H1 (cell line): ENCODE measurements at regions not wholly inside any gene's neighbourhood (a gene's known extent, or its start where the extent isn't known, plus 50 kb on each side); places are given as distances from the start of the nearest gene placed in this dataset.

Experiments used
- CTCF ChIA-PET: fragments of 300-600 bp; sonication (Branson Sonifier 250); formaldehyde crosslinking; loops from one replicate; lab custom pipeline; 2021; ENCODE audit not compliant: partially characterized antibody; lab: Charles Lee
- POLR2A ChIA-PET: fragments of 300-600 bp; sonication (Branson Sonifier 250); formaldehyde crosslinking; loops from one replicate; lab custom pipeline; 2021; ENCODE audit warnings: inconsistent platforms; ENCODE audit not compliant: partially characterized antibody; lab: Charles Lee
- DNase-seq, 2 experiments: peaks; one replicate each; pipeline versions ENCODE4 v3.0.0 to v3.0.0-alpha.2; 2010 to 2022; ENCODE audit warnings: low spot score in 2 of 2, low read depth in 1 of 2, mixed read lengths in 1 of 2
- FAIRE-seq: peaks from 2 replicates; lab custom pipeline; 2011; peaks lifted over from hg19 to GRCh38; lab: Jason Lieb, UNC
- H2AFZ ChIP-seq: 2 replicates; pipeline ENCODE4 v1.8.1; 2012; ENCODE audit warnings: low read length, inconsistent platforms
- H2AK5ac ChIP-seq: 2 replicates; pipeline ENCODE4 v1.6.1; 2013; ENCODE audit warnings: low read depth, low read length
- H2BK120ac ChIP-seq: replicated peaks from 2 replicates; pipeline ENCODE3; 2013; ENCODE audit warnings: low read depth, low read length, inconsistent platforms
- H2BK12ac ChIP-seq: 2 replicates; pipeline ENCODE4 v1.6.1; 2013; ENCODE audit warnings: low read depth, low read length
- H2BK15ac ChIP-seq: 2 replicates; pipeline ENCODE4 v1.6.1; 2013; ENCODE audit warnings: low read length
- H2BK20ac ChIP-seq: 2 replicates; pipeline ENCODE4 v1.6.1; 2013; ENCODE audit warnings: low read length
- H2BK5ac ChIP-seq: 2 replicates; pipeline ENCODE4 v1.6.1; 2013; ENCODE audit warnings: low read depth, low read length
- H3K14ac ChIP-seq: 2 replicates; pipeline ENCODE4 v1.6.1; 2013; ENCODE audit warnings: inconsistent platforms; ENCODE audit not compliant: insufficient read length
- H3K18ac ChIP-seq: 2 replicates; pipeline ENCODE4 v1.6.1; 2013; ENCODE audit warnings: low read length; ENCODE audit errors: extremely low read depth
- H3K23ac ChIP-seq: 2 replicates; pipeline ENCODE4 v1.6.1; 2013; ENCODE audit warnings: inconsistent platforms; ENCODE audit not compliant: insufficient read length
- H3K23me2 ChIP-seq: 2 replicates; pipeline ENCODE4 v1.6.1; 2013; ENCODE audit warnings: low read depth, low read length
- H3K27ac ChIP-seq: 2 replicates; pipeline ENCODE4 v1.6.1; 2011; ENCODE audit warnings: low read depth, low read length, inconsistent platforms
- H3K27me3 ChIP-seq, 4 experiments: replicated peaks in 1 of 4; 1 replicate in 1 of 4; 2 replicates in 3 of 4; pipeline versions ENCODE4 v1.6.1 to v1.8.1; 2011 to 2013; ENCODE audit warnings: low read length in 3 of 4, mild to moderate bottlenecking in 3 of 4, inconsistent platforms in 2 of 4, mixed read lengths in 2 of 4, moderate library complexity in 1 of 4; ENCODE audit not compliant: control insufficient read depth in 3 of 4, insufficient read depth in 3 of 4; ENCODE audit errors: extremely low read depth in 1 of 4
- H3K36me3 ChIP-seq, 4 experiments: 2 replicates each; pipeline versions ENCODE4 v1.6.1 to v1.8.1; 2011 to 2013; ENCODE audit warnings: mild to moderate bottlenecking in 4 of 4, low read length in 3 of 4, moderate library complexity in 2 of 4, control low read depth in 1 of 4, inconsistent platforms in 1 of 4; ENCODE audit not compliant: insufficient read depth in 4 of 4, control insufficient read depth in 2 of 4
- H3K4ac ChIP-seq: replicated peaks from 2 replicates; pipeline ENCODE3; 2013; ENCODE audit warnings: low read length, low read depth, mixed read lengths, inconsistent platforms; ENCODE audit not compliant: insufficient read length
- H3K4me1 ChIP-seq, 4 experiments: replicated peaks in 1 of 4; 1 replicate in 1 of 4; 2 replicates in 3 of 4; pipeline versions ENCODE4 v1.6.1 to v1.8.1; 2011 to 2013; ENCODE audit warnings: low read length in 3 of 4, inconsistent platforms in 2 of 4, mixed read lengths in 1 of 4; ENCODE audit not compliant: insufficient read depth in 4 of 4, control insufficient read depth in 3 of 4
- H3K4me2 ChIP-seq, 2 experiments: 2 replicates each; pipeline versions ENCODE4 v1.6.1 to v1.8.1; 2011 to 2013; ENCODE audit warnings: low read depth in 2 of 2, low read length in 2 of 2, control low read depth in 1 of 2, inconsistent platforms in 1 of 2, mild to moderate bottlenecking in 1 of 2; ENCODE audit not compliant: insufficient read depth in 1 of 2
- H3K4me3 ChIP-seq, 4 experiments: fragments of 200-600, 300-600 bp in 1 of 4; sonication (generic), shearing (Covaris generic), sonication (Bioruptor Twin) in 1 of 4; 2 replicates each; pipeline versions ENCODE4 v1.5.1 to v1.8.1; 2011 to 2016; ENCODE audit warnings: low read length in 4 of 4, low read depth in 3 of 4, control low read depth in 2 of 4, inconsistent platforms in 2 of 4, mild to moderate bottlenecking in 2 of 4, mixed read lengths in 1 of 4, moderate library complexity in 1 of 4; ENCODE audit not compliant: insufficient read depth in 2 of 4; ENCODE audit errors: extremely low read depth in 1 of 4
- H3K56ac ChIP-seq: replicated peaks from 2 replicates; pipeline ENCODE3; 2013; ENCODE audit warnings: low read depth, mild to moderate bottlenecking, mixed read lengths, low read length, inconsistent platforms; ENCODE audit not compliant: insufficient read length
- H3K79me1 ChIP-seq: 2 replicates; pipeline ENCODE4 v1.6.1; 2013; ENCODE audit warnings: low read depth, low read length, control low read depth
- H3K79me2 ChIP-seq, 2 experiments: 2 replicates each; pipeline versions ENCODE4 v1.6.1 to v1.8.1; 2012 to 2013; ENCODE audit warnings: low read length in 2 of 2, mild to moderate bottlenecking in 2 of 2, inconsistent platforms in 1 of 2; ENCODE audit not compliant: insufficient read depth in 2 of 2, control insufficient read depth in 1 of 2
- H3K9ac ChIP-seq, 4 experiments: replicated peaks in 1 of 4; 1 replicate in 1 of 4; 2 replicates in 3 of 4; pipeline versions ENCODE4 v1.6.1 to v1.8.1; 2011 to 2013; ENCODE audit warnings: low read depth in 3 of 4, low read length in 3 of 4, control low read depth in 2 of 4, mild to moderate bottlenecking in 2 of 4, moderate library complexity in 2 of 4, inconsistent platforms in 1 of 4; ENCODE audit errors: extremely low read depth in 1 of 4
- H3K9me3 ChIP-seq, 2 experiments: 2 replicates each; pipeline versions ENCODE4 v1.6.1 to v1.8.1; 2012 to 2013; ENCODE audit warnings: mild to moderate bottlenecking in 2 of 2, moderate library complexity in 2 of 2, control low read depth in 1 of 2, inconsistent platforms in 1 of 2, low read depth in 1 of 2, low read length in 1 of 2, mixed read lengths in 1 of 2; ENCODE audit not compliant: insufficient read depth in 2 of 2
- H4K20me1 ChIP-seq, 2 experiments: replicated peaks in 1 of 2; 2 replicates each; pipeline versions ENCODE3 to v1.8.1; 2011 to 2013; ENCODE audit warnings: inconsistent platforms in 2 of 2, low read length in 2 of 2, mild to moderate bottlenecking in 1 of 2; ENCODE audit not compliant: insufficient read depth in 2 of 2, control insufficient read depth in 1 of 2
- H4K5ac ChIP-seq: 2 replicates; pipeline ENCODE4 v1.6.1; 2013; ENCODE audit warnings: low read length, low read depth, mixed read lengths, inconsistent platforms; ENCODE audit not compliant: insufficient read length
- H4K8ac ChIP-seq: 2 replicates; pipeline ENCODE4 v1.8.0; 2013; ENCODE audit warnings: mild to moderate bottlenecking, moderate library complexity, low read length, inconsistent platforms; ENCODE audit not compliant: insufficient read depth; ENCODE audit errors: extremely low read depth
- H4K91ac ChIP-seq: replicated peaks from 2 replicates; pipeline ENCODE3; 2013; ENCODE audit warnings: low read length, mixed read lengths, inconsistent platforms; ENCODE audit not compliant: insufficient read length
- CHD1 ChIP-seq: IDR thresholded peaks from 2 replicates; pipeline ENCODE4 v1.6.1; 2012; ENCODE audit warnings: low read depth, low read length, improper control_type of control experiment
- GTF2F1 ChIP-seq: IDR thresholded peaks from 2 replicates; pipeline ENCODE4 v1.6.1; 2012; ENCODE audit warnings: low read depth, low read length, improper control_type of control experiment, borderline replicate concordance
- KDM1A ChIP-seq: fragments of 200-600, 300-600 bp; sonication (generic); IDR thresholded peaks from 2 replicates; pipeline ENCODE4 v1.7.1; 2016; ENCODE audit warnings: mild to moderate bottlenecking, low read length, borderline replicate concordance
- MAX ChIP-seq: IDR thresholded peaks from 2 replicates; pipeline ENCODE4 v1.6.1; 2012; ENCODE audit warnings: inconsistent platforms
- NRF1 ChIP-seq: IDR thresholded peaks from 2 replicates; pipeline ENCODE4 v1.6.1; 2011; ENCODE audit warnings: mild to moderate bottlenecking, low read depth, low read length, improper control_type of control experiment
- POLR2AphosphoS5 ChIP-seq: IDR thresholded peaks from 2 replicates; pipeline ENCODE4 v1.6.1; 2011; ENCODE audit warnings: low read depth, low read length
- SIRT6 ChIP-seq: IDR thresholded peaks from one replicate; pipeline ENCODE4 v1.7.1; 2012; ENCODE audit warnings: low read length, inconsistent platforms
- SIX5 ChIP-seq: IDR thresholded peaks from 2 replicates; pipeline ENCODE4 v1.6.1; 2011; ENCODE audit warnings: mild to moderate bottlenecking, low read depth, low read length
- SUZ12 ChIP-seq: fragments of 200-600 bp; sonication (generic); IDR thresholded peaks from 2 replicates; pipeline ENCODE4 v1.6.1; 2012; ENCODE audit warnings: mild to moderate bottlenecking, inconsistent platforms, low read length, moderate library complexity, mixed read lengths
- TAF7 ChIP-seq: optimal IDR thresholded peaks from 2 replicates; pipeline ENCODE3; 2011; ENCODE audit warnings: low read depth, mild to moderate bottlenecking, inconsistent platforms, low read length, moderate library complexity, borderline replicate concordance
- TBP ChIP-seq: IDR thresholded peaks from 2 replicates; pipeline ENCODE4 v1.6.1; 2011; ENCODE audit warnings: low read depth, low read length, improper control_type of control experiment
- WGBS, 2 experiments: shearing (Covaris generic) in 1 of 2; methylation state at CpG; one replicate each; pipeline versions ENCODE4 v1.1.6 to v1.1.7; 2013 to 2015; ENCODE audit warnings: low lambda C conversion rate in 2 of 2, mixed read lengths in 2 of 2, inconsistent platforms in 1 of 2, low coverage in 1 of 2, missing lambda C conversion rate in 1 of 2; ENCODE audit not compliant: insufficient replicate concordance in 2 of 2, insufficient coverage in 1 of 2, insufficient read length in 1 of 2; ENCODE audit errors: extremely low coverage in 1 of 2, missing lambda C conversion rate in 1 of 2; 5-methylcytosine and 5-hydroxymethylcytosine counted together

DNA sequence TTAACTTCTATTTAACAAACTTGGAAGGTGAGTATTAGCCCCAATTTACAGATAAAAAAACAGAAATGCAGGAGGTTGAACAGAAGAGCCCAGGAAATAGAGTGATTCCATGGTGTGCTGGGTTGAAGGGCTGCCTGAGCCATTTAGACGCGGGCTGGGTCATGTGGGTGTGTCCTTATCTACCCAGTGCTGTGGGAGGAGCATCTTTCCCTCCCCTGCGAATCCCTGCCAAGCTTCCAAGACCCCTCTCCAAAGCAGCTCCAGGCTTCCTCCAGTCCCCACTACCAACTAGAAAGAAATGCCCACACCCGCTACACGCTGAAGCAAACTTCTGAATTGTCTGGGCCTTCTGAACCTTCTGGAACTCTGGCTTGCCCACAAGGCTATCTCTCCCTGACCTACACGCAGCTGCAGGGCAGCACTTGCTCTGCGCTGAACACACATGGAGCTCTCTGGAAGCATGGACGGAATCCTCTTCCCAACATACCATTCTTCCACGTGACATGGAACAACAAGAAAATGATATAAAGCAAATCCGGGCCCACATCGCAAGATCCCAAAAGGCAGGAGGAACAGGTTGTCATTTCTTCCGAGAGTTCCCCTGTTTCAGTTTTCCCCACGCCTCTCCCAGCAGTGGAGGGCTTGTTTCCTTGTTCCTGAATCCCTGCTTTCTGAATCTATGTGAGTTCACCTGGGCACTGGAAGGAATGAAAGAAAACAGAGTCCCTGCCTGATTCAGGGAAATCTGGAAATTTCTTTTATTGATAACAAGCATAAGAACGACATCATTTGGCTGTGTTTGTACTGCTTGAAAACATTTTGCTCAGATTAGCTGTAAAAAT lies 562.7 kb upstream of the ID2 start:
- H3K9ac ChIP-seq = no peak overlapping the region
- no peak overlapping the region for H4K5ac ChIP-seq
- no peak overlapping the region for H3K4me2 ChIP-seq
- 0 out of 2 replicates have a peak overlapping the region, but pooled peaks have one; percentile 46 for H2BK15ac ChIP-seq
- H3K4me3 ChIP-seq = no peak overlapping the region
- H3K79me1 ChIP-seq = no peaks in the 10 kb centered on the region
- no peak overlapping the region for H3K56ac ChIP-seq
- no peak overlapping the region for H2BK20ac ChIP-seq
- H3K27ac ChIP-seq = no peak overlapping the region
- H2BK120ac ChIP-seq = no peak overlapping the region
- 92% methylated on average over 14 of the region's 14 CpGs; no CpG with 5 or more reads in 1 of the 2 experiments for WGBS, 2 experiments
- no peaks in the 10 kb centered on the region for H3K23me2 ChIP-seq
- DNase-seq = no peak
- no peaks in the 10 kb centered on the region for H3K79me2 ChIP-seq
- no peaks in the 10 kb centered on the region; a peak in 1 of 7 replicates for H3K27me3 ChIP-seq
- no peak overlapping the region for H3K18ac ChIP-seq
- H3K4ac ChIP-seq = no peak overlapping the region
- H4K20me1 ChIP-seq = no peaks in the 10 kb centered on the region
- H3K4me1 ChIP-seq = no peaks in the 10 kb centered on the region; a peak in 1 of 7 replicates
- peak overlapping the region; percentile 23; the same call in 1 of the 2 replicates for H2BK12ac ChIP-seq
- H3K36me3 ChIP-seq = no peaks in the 10 kb centered on the region
- no peak overlapping the region; the same call in 1 of the 2 replicates for H2BK5ac ChIP-seq
- ChIA-PET CTCF (no interaction called here), POLR2A (no interaction called here)
- H4K91ac ChIP-seq = no peak overlapping the region
- TF ChIP-seq CHD1 (no peak), SUZ12 (no peak), SIRT6 (no peak), GTF2F1 (no peak), POLR2AphosphoS5 (no peak), TBP (no peak), KDM1A (no peak), NRF1 (no peak), SIX5 (no peak), TAF7 (no peak), MAX (no peak)
- H2AFZ ChIP-seq = peak overlapping the region; percentile 37; the same call in 1 of the 2 replicates
- no peak overlapping the region for H4K8ac ChIP-seq
- FAIRE-seq = no peak
- H3K23ac ChIP-seq = no peak overlapping the region
- no peak overlapping the region for H2AK5ac ChIP-seq
- no peak overlapping the region for H3K14ac ChIP-seq
- H3K9me3 ChIP-seq = no peaks in the 10 kb centered on the region
